H9 (cell line): ENCODE measurements at regions not wholly inside any gene's neighbourhood (a gene's known extent, or its start where the extent isn't known, plus 50 kb on each side); places are given as distances from the start of the nearest gene placed in this dataset.

Experiments used
- DNase-seq: peaks from one replicate; pipeline ENCODE4 v3.0.0-alpha.2; 2017
- H2AFZ ChIP-seq: one replicate; pipeline ENCODE4 v1.6.1; 2013; ENCODE audit warnings: mild to moderate bottlenecking, low read length, control low read depth, moderate library complexity
- H2AK5ac ChIP-seq: 2 replicates; pipeline ENCODE4 v1.6.1; 2013; ENCODE audit warnings: low read length, control low read depth, mixed read lengths; ENCODE audit not compliant: insufficient read length
- H2BK120ac ChIP-seq: one replicate; pipeline ENCODE4 v1.6.1; 2013; ENCODE audit warnings: low read depth, mild to moderate bottlenecking, low read length, control low read depth, inconsistent platforms; ENCODE audit not compliant: poor library complexity, severe bottlenecking
- H2BK12ac ChIP-seq: 2 replicates; pipeline ENCODE4 v1.6.1; 2013; ENCODE audit warnings: low read length, control low read depth, mixed read lengths, low read depth; ENCODE audit not compliant: insufficient read length
- H2BK15ac ChIP-seq: 2 replicates; pipeline ENCODE4 v1.6.1; 2013; ENCODE audit warnings: low read depth, low read length, control low read depth
- H2BK20ac ChIP-seq: one replicate; pipeline ENCODE4 v1.6.1; 2013; ENCODE audit warnings: low read depth, mild to moderate bottlenecking, low read length, control low read depth, inconsistent platforms; ENCODE audit not compliant: poor library complexity, severe bottlenecking
- H2BK5ac ChIP-seq: 2 replicates; pipeline ENCODE4 v1.6.1; 2013; ENCODE audit warnings: low read length, control low read depth, mixed read lengths; ENCODE audit not compliant: insufficient read length
- H3K14ac ChIP-seq: 2 replicates; pipeline ENCODE4 v1.6.1; 2013; ENCODE audit warnings: low read length, control low read depth; ENCODE audit not compliant: insufficient read depth
- H3K18ac ChIP-seq: 2 replicates; pipeline ENCODE4 v1.6.1; 2013; ENCODE audit warnings: low read depth, mild to moderate bottlenecking, mixed read lengths, low read length, control low read depth; ENCODE audit not compliant: insufficient read length
- H3K23ac ChIP-seq: 2 replicates; pipeline ENCODE4 v1.6.1; 2013; ENCODE audit warnings: low read length, control low read depth, mixed read lengths, low read depth; ENCODE audit not compliant: insufficient read length
- H3K23me2 ChIP-seq: 2 replicates; pipeline ENCODE4 v1.6.1; 2013; ENCODE audit warnings: low read depth, mild to moderate bottlenecking, mixed read lengths, low read length, control low read depth; ENCODE audit not compliant: insufficient read length, poor library complexity, severe bottlenecking
- H3K27ac ChIP-seq: 2 replicates; pipeline ENCODE4 v1.5.1; 2013; ENCODE audit warnings: low read length, control low read depth, mixed read lengths, low read depth; ENCODE audit not compliant: insufficient read length
- H3K27me3 ChIP-seq: 2 replicates; pipeline ENCODE4 v1.6.1; 2013; ENCODE audit warnings: low read length, control low read depth, inconsistent platforms; ENCODE audit not compliant: insufficient read depth
- H3K4ac ChIP-seq: 2 replicates; pipeline ENCODE4 v1.6.1; 2013; ENCODE audit warnings: low read depth, mild to moderate bottlenecking, control low read depth, inconsistent platforms, low read length, moderate library complexity
- H3K4me1 ChIP-seq: 2 replicates; pipeline ENCODE4 v1.6.1; 2013; ENCODE audit warnings: low read length, control low read depth, inconsistent platforms; ENCODE audit not compliant: insufficient read depth
- H3K4me2 ChIP-seq: 2 replicates; pipeline ENCODE4 v1.6.1; 2013; ENCODE audit warnings: low read length, control low read depth, mixed read lengths; ENCODE audit not compliant: insufficient read length, insufficient read depth
- H3K56ac ChIP-seq: 2 replicates; pipeline ENCODE4 v1.6.1; 2013; ENCODE audit warnings: low read depth, mild to moderate bottlenecking, mixed read lengths, low read length, control low read depth; ENCODE audit not compliant: insufficient read length
- H3K79me1 ChIP-seq: 2 replicates; pipeline ENCODE4 v1.6.1; 2013; ENCODE audit warnings: low read depth, mild to moderate bottlenecking, moderate library complexity, low read length, control low read depth, inconsistent platforms; ENCODE audit not compliant: insufficient read depth, poor library complexity, severe bottlenecking
- H3K79me2 ChIP-seq: 2 replicates; pipeline ENCODE4 v1.6.1; 2013; ENCODE audit warnings: low read length, control low read depth, inconsistent platforms; ENCODE audit not compliant: insufficient read depth
- H3K9ac ChIP-seq: 2 replicates; pipeline ENCODE4 v1.6.1; 2013; ENCODE audit warnings: low read length, control low read depth, mixed read lengths; ENCODE audit not compliant: insufficient read length; ENCODE audit errors: extremely low read depth
- H3K9me3 ChIP-seq: one replicate; pipeline ENCODE4 v1.6.1; 2013; ENCODE audit warnings: low read depth, low read length, inconsistent platforms; ENCODE audit not compliant: control insufficient read depth
- H3T11ph ChIP-seq: one replicate; pipeline ENCODE4 v1.6.1; 2013; ENCODE audit warnings: mild to moderate bottlenecking, low read length, control low read depth, inconsistent platforms
- H4K20me1 ChIP-seq: one replicate; pipeline ENCODE4 v1.6.1; 2013; ENCODE audit not compliant: control insufficient read depth, insufficient read length, insufficient read depth
- H4K5ac ChIP-seq: 2 replicates; pipeline ENCODE4 v1.6.1; 2013; ENCODE audit warnings: low read depth, mild to moderate bottlenecking, mixed read lengths, low read length, control low read depth; ENCODE audit not compliant: insufficient read length
- H4K8ac ChIP-seq: replicated peaks from 2 replicates; pipeline ENCODE4 v1.6.1; 2013; ENCODE audit warnings: low read length, control low read depth, mixed read lengths, low read depth; ENCODE audit not compliant: insufficient read length
- H4K91ac ChIP-seq: 2 replicates; pipeline ENCODE4 v1.6.1; 2013; ENCODE audit warnings: low read depth, mild to moderate bottlenecking, moderate library complexity, mixed read lengths, low read length, control low read depth; ENCODE audit not compliant: insufficient read length
- H3K27ac Mint-ChIP-seq, 3 experiments: 2 replicates in 2 of 3; 3 replicates in 1 of 3; pipeline ENCODE4 v1.8.0; 2020 to 2021; ENCODE audit warnings: mixed read lengths in 3 of 3, mild to moderate bottlenecking in 1 of 3, moderate library complexity in 1 of 3
- H3K27me3 Mint-ChIP-seq: 2 replicates; pipeline ENCODE4 v1.8.0; 2021; ENCODE audit warnings: low read depth, mild to moderate bottlenecking, moderate library complexity, mixed read lengths
- H3K36me3 Mint-ChIP-seq, 3 experiments: 2 replicates in 2 of 3; 3 replicates in 1 of 3; pipeline ENCODE4 v1.8.0; 2020 to 2021; ENCODE audit warnings: low read depth in 3 of 3, mixed read lengths in 3 of 3; ENCODE audit not compliant: insufficient read depth in 1 of 3
- H3K4me1 Mint-ChIP-seq, 2 experiments: 2 replicates each; pipeline ENCODE4 v1.8.0; 2020; ENCODE audit warnings: mixed read lengths in 2 of 2
- H3K4me3 Mint-ChIP-seq, 2 experiments: 2 replicates in 1 of 2; 3 replicates in 1 of 2; pipeline ENCODE4 v1.8.0; 2020 to 2021; ENCODE audit warnings: mild to moderate bottlenecking in 2 of 2, mixed read lengths in 2 of 2, moderate library complexity in 1 of 2
- H3K9me3 Mint-ChIP-seq, 2 experiments: 2 replicates in 1 of 2; 3 replicates in 1 of 2; pipeline ENCODE4 v1.8.0; 2020; ENCODE audit warnings: mild to moderate bottlenecking in 2 of 2, mixed read lengths in 2 of 2, moderate library complexity in 1 of 2
- WGBS: extraction: QIAGEN DNeasy Blood & Tissue Kit; methylation state at CpG from one replicate; pipeline ENCODE4 v1.1.7; 2013; ENCODE audit warnings: missing lambda C conversion rate, low lambda C conversion rate, mixed read lengths; ENCODE audit not compliant: insufficient read length; ENCODE audit errors: extremely low coverage; 5-methylcytosine and 5-hydroxymethylcytosine counted together
- TF ChIP-seq, protein P1 (sequence below): fragments of 200-600 bp; sonication (generic); conservative IDR thresholded peaks from 3 replicates; pipeline ENCODE4 v1.8.0; 2021; ENCODE audit warnings: antibody characterized with exemption, mild to moderate bottlenecking

- no peak overlapping the region for H4K8ac ChIP-seq
- no peak for DNase-seq
- H2AK5ac ChIP-seq: no peak overlapping the region
- Mint-ChIP-seq H3K4me3 (no peak overlapping the region), H3K27me3 (no peaks in the 10 kb centered on the region), H3K36me3 (peaks cover 0 to 2% (median 0%) of the 10 kb centered on the region in 3 experiments; a peak in 1 of 7 replicates), H3K27ac (0 out of 7 replicates have a peak overlapping the region, but pooled peaks of 1 of the 3 experiments have one; percentile 68), H3K4me1 (peaks cover 5 to 10% of the 10 kb centered on the region in 2 experiments; a peak in 3 of 4 replicates), H3K9me3 (no peaks in the 10 kb centered on the region)
- no peak overlapping the region for H3K18ac ChIP-seq
- no peaks in the 10 kb centered on the region for H3K4me1 ChIP-seq
- TF ChIP-seq, protein P1, sequence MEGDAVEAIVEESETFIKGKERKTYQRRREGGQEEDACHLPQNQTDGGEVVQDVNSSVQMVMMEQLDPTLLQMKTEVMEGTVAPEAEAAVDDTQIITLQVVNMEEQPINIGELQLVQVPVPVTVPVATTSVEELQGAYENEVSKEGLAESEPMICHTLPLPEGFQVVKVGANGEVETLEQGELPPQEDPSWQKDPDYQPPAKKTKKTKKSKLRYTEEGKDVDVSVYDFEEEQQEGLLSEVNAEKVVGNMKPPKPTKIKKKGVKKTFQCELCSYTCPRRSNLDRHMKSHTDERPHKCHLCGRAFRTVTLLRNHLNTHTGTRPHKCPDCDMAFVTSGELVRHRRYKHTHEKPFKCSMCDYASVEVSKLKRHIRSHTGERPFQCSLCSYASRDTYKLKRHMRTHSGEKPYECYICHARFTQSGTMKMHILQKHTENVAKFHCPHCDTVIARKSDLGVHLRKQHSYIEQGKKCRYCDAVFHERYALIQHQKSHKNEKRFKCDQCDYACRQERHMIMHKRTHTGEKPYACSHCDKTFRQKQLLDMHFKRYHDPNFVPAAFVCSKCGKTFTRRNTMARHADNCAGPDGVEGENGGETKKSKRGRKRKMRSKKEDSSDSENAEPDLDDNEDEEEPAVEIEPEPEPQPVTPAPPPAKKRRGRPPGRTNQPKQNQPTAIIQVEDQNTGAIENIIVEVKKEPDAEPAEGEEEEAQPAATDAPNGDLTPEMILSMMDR: peak; percentile 68
- H2BK5ac ChIP-seq: no peak overlapping the region
- H3T11ph ChIP-seq: no peak overlapping the region
- H2BK120ac ChIP-seq: no peak overlapping the region
- no peak overlapping the region for H3K27ac ChIP-seq
- no peak overlapping the region for H3K23ac ChIP-seq
- H3K4me2 ChIP-seq: no peak overlapping the region
- H3K79me1 ChIP-seq: no peaks in the 10 kb centered on the region
- no peak overlapping the region for H2BK15ac ChIP-seq
- H3K14ac ChIP-seq: no peak overlapping the region
- no peak overlapping the region for H2BK20ac ChIP-seq
- H3K9me3 ChIP-seq: no peaks in the 10 kb centered on the region
- H3K27me3 ChIP-seq: no peaks in the 10 kb centered on the region
- H4K5ac ChIP-seq: no peak overlapping the region
- no peak overlapping the region for H4K91ac ChIP-seq
- WGBS: no CpG with 5 or more reads among the region's 2 CpGs
- no peak overlapping the region for H3K56ac ChIP-seq
- no peak overlapping the region for H2AFZ ChIP-seq
- H3K23me2 ChIP-seq: no peaks in the 10 kb centered on the region
- H4K20me1 ChIP-seq: no peaks in the 10 kb centered on the region
- no peaks in the 10 kb centered on the region for H3K79me2 ChIP-seq
- H3K4ac ChIP-seq: no peak overlapping the region
- H3K9ac ChIP-seq: no peak overlapping the region
- H2BK12ac ChIP-seq: no peak overlapping the region
Observed at GRCh38 chr11:42631220-42631843, 680.5 kb upstream of the API5 start.
